ENCODE measurements at regions not wholly inside any gene's neighbourhood (a gene's known extent, or its start where the extent isn't known, plus 50 kb on each side); places are given as distances from the start of the nearest gene placed in this dataset.

DNA sequence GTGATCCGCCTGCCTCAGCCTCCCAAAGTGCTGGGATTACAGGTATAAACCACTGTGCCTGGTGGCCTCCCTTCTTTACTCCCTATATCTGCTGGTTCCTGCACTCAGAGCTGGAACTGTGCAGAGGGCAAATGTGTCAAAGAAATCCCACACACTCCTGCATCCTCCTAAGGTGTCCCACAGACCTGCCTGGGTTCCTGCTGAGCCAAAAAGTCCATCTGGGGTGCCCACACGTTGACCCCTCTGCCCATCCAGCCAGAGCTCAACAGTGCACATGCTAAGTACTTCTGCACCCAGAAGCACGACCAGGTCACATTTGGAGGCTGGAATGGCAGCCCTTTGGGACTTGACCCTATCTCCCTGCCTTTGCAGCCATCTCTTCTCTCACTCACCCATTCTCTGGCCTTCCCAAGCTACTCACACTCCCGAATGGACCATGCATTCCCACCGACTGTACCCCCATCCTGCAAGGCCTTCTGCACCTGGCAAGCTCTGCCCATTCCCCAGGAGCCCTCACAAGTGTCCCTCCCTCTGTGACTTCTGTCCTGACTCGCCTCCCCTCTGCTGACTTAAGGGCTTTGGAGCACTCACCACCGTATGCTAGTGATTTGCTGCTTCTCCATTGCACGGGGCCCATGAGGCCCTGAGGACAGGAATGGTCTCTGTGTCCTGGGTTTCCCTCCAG, 152.1 kb downstream of the KCTD15 start:
- DNase-seq (ENCODE audit: low spot score), result no peak

DNA sequence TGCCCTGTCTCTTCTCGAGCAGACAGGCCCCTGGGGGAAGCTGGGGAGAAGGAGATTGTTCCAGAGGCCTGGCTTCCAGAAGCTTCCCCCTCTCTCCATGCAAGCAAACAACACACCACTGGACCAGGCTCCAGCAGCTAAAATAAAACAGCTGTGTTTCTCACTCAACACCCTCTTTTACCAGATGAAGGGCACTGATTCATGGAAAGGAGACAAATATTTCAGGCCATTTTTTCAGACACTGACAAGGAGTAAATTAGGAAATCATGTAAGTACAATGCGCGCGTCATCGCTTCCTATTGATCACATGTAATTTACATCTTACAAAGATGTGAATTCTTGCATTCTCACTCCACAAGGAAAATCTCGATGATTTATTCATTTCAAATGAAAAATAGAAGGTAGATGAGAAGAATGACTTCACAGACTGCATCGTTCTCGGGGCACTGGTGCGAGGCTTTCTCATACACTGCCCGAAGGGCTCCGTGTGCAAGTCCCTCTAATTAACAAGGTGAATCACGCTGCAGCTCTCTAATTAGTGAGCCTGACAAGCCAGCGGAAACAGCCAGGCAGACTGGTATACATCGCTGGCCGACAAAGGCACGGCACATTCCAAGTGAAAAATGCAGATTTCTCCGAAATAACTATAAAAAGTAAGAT, 153.6 kb downstream of the KCTD15 start:
- no peak for DNase-seq (ENCODE audit: low spot score)

DNA sequence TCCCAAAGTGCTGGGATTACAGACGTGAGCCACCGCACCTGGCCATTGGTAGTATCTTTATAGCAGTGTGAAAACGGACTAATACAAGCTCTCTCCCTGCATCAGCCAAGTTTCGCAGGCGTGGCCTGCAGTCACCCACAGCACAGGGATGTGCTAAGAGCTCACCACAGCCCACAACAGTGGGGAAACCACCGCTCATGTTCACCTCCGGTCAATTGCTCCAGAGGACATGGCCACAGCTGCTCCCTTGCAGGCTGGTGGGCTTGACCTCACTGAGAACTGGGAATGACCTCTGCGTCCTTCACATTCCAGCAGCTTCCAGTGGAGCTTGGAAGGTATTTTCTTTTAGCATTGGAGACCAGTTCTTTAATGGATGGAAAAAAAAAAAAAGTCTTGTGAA, 156.4 kb downstream of the KCTD15 start:
- no peak for DNase-seq (ENCODE audit: low spot score)

DNA sequence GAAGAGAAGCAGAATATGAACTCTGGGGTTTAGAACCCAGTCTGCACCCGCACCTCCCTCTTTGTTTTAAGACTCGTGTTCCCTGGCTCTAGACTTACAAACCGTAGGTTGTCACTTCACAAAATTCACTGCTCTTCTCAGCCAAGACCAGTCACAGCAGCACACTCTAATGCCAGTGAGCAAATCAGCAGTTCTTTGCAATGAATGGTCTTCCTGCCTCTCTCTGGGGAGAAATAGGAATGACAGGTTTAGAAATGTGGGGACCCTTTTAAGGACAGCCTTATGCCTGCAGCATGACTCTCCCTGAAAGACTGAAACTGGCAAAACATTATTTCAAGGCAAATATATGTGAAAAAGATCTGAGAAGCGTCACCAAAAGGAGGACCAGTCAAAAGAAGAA, 156.9 kb downstream of the KCTD15 start:
- DNase-seq (ENCODE audit: low spot score), result no peak

DNA sequence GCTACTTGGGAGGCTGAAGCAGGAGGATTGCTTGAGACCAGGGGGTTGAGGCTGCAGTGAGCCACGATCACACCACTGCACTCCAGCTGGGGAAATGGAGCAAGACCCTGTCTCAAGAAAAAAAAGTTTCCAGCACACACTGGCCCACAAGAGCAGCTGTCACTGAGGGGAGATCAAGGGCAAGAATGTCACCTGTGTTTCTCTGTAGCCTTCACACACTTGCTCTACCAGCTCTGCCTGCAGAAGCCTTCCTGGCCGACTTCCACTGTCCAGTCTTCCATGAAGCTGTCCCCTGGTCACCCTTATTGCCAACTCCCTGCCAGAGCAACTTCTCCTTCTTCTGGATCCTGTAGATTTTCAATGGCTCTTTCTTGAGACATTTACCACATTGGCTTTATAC, 158.0 kb downstream of the KCTD15 start:
- DNase-seq (ENCODE audit: low spot score), result no peak

DNA sequence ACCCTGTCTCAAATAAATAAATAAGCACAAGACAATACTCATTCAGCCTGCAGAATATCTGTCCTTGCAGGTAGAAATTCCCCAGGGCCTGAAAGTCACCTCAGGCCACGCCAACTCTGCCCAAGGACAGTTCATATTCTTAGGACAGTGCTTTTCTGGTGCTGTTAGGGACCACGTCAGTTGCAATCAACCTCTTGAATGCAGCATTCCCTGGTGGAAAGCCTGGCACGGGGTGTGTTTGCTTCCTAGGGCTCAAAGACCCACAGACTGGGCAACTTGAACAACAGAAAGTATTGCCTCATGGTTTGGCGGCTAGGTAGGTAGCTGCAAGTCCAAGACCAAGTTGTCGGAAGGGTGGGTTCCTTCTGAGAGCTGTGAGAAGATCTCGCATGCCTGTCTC, 160.3 kb downstream of the KCTD15 start:
- no peak for DNase-seq (ENCODE audit: low spot score)

DNA sequence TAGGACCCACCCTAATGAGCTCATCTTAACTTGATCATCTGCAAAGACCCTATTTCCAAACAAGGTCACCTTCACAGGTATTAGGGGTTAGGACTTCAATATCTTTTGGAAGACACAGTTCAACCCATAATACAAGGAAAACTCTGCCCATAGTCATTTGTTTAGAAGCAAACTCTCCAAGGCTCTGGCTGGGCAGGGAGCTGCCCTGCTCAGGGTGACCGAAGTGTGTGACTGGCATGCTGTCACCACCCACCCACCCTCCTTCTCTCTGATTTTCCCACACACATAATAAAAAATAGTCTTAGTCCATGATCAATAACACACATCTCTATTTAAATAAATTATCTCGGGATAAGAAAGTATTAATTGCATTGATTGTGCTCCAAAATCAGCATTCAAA, 161.1 kb downstream of the KCTD15 start:
- DNase-seq (ENCODE audit: low spot score), result no peak

DNA sequence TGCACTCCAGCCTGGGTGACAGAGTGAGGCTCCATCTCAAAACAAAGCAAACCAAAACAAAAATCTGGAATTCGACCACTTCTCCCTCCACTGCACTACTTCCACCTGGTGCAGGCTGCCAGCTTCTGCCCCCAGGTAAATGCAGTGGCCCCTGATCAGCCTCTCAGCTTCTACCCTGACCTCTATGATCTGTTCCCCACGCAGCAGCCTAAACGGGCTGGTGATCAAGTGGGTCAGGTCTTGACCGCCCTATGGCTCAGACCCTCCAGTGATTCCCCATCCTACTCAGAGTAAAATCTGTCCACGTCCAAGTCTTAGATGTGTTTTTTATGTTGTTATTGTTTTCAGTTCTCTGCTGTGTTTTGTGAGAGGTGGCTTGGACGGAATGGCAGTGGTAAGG, 163.9 kb downstream of the KCTD15 start:
- DNase-seq (ENCODE audit: low spot score), result no peak

DNA sequence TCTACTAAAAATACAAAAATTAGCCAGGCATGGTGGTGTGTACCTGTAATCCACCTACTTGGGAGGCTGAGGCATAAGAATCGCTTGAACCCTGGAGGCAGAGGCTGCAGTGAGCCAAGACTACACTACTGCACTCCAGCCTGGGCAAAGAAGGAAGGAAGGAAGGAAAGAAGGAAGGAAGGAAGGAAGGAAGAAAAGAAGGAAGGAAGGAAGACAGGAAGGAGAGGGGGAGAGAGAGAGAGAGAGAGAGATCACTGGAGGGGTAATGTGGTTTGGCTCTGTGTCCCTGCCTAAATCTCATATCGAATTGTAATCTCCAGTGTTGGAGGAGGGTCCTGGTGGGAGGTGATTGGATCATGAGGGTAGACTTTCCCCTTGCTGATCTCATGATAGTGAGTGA, 165.5 kb downstream of the KCTD15 start:
- DNase-seq (ENCODE audit: low spot score), result no peak

DNA sequence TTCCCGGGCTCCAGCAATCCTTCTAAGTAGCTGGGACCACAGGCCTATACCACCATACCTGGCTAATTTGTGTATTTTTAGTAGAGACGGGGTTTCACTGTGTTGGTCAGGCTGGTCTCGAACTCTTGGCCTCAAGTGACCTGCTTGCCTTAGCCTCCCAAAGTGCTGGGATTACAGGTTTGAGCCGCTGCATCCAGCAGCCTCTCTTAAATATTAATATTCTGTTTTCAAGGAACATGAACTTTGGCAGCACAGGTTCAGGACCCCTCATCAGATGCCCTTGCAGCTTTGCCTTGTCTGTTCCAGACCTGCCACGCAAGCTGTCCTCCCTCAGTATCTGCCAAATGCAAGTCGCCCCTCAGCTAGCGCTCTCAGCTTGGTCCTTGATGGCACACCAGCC, 166.8 kb downstream of the KCTD15 start:
- DNase-seq (ENCODE audit: low spot score), result no peak

DNA sequence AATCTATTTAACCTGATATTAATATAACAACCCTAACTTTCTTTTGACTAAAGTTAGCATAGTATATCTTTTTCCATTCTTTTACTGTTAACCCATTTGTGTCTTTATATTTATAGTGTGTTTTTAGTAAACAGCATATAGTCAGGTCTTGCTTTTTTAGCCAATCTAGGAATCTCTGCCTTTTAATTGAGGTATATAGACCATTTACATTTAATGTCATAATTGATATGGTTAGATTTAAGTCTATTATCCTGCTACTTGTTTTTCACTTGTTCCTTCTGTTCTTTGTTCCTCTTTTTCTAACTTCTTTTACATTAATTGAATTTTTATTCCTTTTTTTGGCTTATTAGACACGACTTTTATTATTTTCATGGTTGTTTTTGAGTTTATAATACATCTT, 174.4 kb downstream of the KCTD15 start:
- no peak for DNase-seq (ENCODE audit: low spot score)

DNA sequence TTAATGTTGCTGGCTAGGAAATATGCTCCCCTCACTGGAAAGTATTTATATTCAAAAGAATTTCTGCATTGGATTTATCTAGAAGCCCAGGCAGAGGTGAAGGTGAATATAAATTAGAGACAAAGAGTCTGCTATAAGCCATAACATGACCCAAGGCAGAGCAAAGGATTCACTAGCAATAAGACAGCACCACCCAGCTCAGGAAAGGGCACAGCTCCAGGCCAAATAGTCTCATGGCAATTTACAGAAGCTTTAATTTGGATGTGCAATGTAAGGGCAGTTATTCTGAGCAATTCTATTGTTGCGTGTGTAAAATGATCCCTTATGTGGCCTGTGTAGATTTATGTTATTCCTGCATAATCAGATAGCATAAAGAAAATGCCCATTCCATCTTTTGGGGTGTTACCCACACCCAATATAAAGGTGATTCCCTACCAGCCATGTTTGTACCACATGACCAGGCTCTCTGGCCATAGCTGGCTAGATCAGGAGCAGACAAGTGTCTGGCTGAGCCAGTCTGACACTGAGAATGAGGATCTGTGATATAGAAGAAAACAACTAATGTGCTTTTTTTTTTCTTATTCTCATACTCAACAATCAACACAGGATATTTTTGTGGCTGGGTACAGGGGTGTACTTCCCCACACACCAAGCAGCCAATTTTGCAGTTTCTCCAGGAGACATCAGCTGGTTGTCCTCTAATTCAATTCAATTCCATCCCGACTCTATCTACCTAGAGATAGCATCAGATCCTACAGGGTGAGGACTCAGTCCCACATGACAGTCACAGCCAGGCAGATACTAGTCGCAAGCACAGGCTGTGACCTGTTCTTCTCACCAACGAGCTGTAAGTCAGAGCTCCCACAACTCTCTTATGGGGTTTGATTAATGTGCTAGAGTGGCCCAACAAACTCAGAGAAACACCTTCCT, 181.4 kb downstream of the KCTD15 start:
- DNase-seq (ENCODE audit: low spot score), result no peak

DNA sequence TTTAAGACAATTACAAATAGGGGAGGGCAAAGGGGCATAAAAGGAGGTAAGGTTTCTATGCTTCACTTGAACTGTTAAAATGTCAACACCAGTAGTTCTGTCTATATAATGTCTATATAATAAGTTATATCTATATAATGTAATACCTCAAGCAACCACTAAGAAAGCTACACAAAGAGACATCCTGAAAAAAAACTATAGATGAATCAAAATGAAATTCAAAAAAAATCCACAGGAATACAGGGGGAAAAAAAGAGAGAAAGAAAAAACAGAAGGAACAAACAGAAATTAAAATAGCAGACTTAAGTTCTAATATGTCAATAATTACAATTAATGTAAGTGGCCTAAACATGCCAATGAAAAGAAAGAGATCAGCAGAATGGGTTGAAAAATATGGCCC, 186.0 kb downstream of the KCTD15 start:
- no peak for DNase-seq (ENCODE audit: low spot score)

DNA sequence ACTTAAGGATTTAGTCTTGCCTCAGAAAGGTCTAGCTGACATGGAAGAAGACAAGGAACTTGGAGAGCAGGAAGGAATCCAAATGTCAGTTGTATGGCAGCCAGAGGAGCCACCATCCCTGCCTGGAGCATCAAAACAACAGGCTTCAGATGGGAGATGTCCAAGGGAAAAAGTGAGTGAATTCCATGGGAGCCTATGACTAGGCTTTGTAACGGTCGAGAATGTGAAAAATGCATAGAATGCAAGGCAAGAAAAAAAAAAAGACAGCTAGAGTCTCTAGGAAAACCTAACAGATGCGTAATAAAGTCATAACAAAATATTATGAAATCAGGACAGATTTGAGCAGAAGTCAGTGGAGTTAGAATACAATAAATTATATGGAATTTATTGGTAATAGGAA, 183.7 kb upstream of the LSM14A start:
- DNase-seq (ENCODE audit: low spot score), result no peak

DNA sequence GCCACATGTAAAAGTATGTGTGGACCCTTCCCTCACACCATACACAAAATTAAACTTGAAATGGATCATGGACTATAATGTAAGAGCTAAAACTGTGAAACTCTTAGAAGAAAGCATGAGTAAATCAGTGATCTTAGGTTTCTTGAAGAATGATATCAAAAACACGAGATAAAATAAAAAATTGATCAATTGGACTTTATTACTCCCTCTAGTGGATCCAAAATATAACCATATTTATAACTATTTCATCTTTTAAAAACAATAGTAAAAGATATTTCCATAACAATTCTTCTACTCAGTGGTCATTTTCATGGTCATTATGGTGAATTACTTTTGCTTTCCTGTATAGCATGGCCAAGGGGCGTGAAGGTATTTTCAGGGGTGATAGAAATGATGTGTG, 174.6 kb upstream of the LSM14A start:
- no peak for DNase-seq (ENCODE audit: low spot score)

DNA sequence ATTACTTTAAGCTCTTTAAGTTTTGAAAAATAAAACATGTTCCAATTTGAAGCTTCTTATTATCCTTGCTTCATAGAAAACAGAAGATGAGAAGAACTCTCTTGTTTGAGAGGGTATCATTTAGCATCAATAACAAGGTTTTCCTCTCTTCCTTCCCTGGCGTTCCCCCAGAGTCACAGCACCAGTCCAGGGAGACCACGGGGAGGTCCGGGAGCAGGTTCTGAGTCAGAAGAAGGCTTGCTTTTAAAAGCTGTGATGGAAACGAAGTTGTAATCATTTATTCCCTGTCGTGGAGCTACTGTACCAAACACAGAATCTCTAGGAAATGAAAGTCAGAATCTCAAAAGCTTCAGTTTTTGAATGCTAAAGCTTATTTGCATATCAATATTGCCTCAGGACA, 174.0 kb upstream of the LSM14A start:
- no peak for DNase-seq (ENCODE audit: low spot score)

DNA sequence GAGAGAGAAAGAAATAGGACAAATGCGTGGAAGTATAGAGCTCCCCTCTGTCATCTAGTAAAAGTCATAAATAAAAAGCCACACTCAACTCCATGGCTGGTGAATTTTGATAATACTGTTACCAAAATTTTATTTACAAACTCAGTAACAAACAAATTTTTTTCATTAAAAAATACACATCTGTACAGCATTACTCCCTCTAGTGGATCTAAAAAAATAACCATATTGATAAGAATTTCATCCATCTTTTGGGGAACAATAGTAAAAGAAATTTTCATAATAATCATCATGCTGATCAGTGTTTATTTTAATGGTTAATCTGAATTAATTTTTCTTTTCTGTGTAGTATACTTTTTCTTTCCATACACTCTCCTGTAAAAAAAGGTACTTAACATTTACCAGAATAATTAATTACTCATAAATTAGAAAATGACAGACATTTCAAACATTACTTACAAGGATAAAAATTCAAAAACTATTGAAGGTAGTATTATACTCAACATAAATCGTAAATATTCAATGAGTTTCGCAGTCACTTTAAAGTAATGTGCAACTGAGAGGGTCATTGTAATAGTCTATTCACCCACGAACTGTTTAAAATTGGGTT, 173.5 kb upstream of the LSM14A start:
- no peak for DNase-seq (ENCODE audit: low spot score)

DNA sequence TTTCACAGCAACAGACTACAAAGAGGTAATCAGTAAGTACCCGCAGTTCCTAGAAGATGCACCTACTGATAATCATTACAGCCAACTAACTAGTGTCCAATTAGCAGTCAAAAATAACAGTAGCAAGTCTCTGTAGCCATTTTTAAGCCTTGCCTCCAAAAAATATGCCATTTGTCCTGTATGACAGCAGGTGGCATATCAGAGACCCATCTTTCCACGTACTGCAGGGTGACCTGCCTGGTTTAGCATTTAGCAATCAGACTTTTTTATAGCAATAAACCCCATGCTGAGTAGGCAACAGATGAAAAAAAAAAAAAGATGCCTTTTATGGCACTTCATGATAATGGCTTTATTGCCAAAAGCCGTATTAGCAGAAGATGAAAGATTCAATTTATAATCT, 155.3 kb upstream of the LSM14A start:
- DNase-seq (ENCODE audit: low spot score), result no peak

DNA sequence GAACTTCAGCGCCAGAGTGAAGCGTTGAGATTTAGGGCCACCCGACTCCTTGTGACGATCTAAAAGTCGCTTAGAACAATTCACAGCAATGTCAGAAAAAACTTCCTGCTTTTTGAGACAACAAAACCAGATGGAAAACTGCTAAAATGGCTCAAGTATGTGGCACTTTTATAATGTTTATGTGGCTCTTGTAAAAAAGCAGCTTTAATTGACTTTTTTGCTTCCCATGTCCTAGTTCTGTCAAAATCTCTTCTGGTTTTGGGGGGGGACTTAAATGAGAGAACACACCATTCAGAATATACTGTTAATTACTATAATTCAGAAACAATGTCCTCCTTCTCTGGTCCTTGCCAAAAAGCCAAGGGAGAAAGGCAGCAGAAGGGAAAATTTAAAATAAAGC, 154.7 kb upstream of the LSM14A start:
- no peak for DNase-seq (ENCODE audit: low spot score)

DNA sequence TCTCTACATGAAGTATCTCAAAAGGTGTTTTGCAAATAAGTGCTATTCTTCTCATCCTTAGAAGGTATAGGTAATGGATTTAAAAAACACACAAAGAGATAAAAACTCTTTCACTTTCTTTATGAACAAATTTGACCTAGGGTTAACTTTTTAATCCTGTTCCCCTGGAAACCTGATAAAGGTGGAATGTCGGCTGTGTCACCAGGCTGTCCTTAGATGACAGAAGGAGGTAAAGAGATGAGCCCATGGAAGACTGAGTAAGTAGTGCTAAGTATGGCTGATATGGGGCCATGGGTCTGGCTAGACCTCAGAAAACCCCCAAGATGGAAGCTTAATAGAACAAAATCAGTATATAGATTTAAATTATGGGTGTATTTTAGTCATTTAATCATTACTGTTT, 153.8 kb upstream of the LSM14A start:
- DNase-seq (ENCODE audit: low spot score), result no peak

DNA sequence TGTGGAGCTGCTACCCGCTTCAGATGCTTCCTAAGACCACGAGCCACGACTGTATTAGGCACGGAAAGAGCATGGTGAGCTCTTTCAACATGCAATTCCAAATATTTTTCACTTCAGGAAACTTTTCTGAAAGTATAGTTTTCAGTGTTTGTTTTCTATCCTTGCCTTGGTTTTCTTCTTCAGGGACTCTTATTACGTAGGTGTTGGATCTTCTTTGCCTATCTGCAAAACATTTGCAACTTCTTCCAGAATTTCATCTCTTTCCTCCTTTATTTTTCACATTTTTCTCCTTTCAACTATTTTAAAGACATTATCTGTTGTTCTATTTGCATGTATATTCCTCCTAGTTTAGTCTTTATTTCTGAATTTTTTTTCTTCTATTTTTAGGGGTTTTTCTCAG, 148.9 kb upstream of the LSM14A start:
- DNase-seq (ENCODE audit: low spot score), result no peak

DNA sequence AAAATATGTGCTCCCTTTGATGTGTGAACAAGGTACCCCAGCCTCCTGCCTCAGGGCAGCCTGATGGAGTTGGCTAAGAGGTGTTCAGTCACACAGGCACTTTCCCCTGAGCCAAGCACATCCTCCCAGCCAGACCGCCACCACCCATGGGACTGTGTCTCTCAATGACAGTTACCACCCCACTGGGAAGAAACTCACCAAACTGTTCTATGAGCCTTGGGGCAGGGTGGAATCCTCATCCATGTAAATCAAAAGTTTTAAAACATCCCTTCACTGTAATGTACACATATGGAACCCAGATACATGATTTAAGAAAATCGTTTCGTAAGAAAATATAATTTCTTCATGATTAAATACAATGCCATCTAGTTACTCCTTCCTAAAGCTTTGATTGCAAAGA, 138.4 kb upstream of the LSM14A start:
- no peak for DNase-seq (ENCODE audit: low spot score)

Data from HuH-7.5 (cell line).